Stimulated activated CD4-positive, alpha-beta T cell treated with anti-CD3 and anti-CD28 coated beads, Interleukin-12 subunit alpha, Interleukin-12 subunit beta, amount 100 ng/mL, for 24 hours (primary cell): ENCODE measurements at regions not wholly inside any gene's neighbourhood (a gene's known extent, or its start where the extent isn't known, plus 50 kb on each side); places are given as distances from the start of the nearest gene placed in this dataset.

Source experiments
- DNase-seq, 2 experiments: peaks; one replicate each; pipeline ENCODE4 v3.0.0-alpha.2; 2020; ENCODE audit warnings: low read depth in 2 of 2

DNA sequence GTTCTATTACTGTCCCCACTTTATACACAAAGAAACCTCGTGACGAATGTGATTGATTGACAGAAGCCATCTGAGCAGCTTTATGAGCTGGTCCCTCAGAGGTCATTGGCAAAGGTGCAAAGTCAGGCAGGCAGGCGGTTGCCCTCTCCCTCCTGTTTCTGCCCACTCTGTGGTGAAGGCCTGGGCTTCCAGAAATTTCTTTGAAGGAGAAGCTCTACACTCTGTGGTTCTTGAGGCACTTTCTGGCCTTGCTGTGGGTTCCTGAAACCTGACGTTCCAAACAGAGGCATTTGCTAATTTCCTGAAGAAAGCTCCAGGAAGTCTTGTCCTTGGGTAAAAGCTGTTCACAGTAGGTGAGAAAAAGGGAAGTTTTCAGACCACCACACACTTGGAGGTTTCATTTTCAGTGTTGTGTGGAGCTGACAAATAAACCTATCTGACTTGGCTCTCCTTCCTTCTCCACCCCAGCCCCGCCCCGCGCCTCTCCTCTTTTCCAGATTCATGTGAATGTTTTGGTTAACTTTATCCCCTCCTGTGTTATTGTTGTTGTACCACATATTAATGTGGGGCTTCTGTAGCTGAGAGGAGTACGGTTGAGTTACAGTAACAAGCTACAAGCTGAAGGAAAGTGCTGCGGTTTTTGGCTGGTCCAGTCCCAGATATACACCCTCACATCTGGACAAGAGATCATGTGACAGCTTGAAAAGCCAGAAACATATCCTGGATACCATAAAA, 274.1 kb downstream of the CLIC5 start:
- DNase-seq, result no peak

DNA sequence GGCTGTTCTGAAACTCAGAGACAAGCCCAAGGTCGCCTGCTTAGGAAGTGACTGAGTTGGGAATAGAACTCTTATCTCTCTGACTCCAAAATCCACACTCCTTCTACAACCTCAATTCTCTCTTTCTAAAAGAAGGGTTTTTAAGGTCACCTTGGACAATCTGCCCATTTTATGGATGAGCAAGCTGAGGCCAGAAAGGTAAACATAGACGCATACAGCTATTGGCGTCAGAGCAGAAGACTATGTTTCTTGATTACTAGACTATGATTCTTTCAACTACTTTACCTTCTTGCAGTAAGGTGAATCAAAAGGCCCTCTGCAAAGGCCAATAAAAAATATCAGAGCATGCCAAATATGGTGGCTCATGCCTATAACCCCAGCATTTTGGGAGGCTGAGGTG, 276.6 kb downstream of the CLIC5 start:
- DNase-seq, result no peak

- no peak for DNase-seq
Measured at GRCh38 chr6:45738057-45738455, 277.6 kb downstream of the CLIC5 start.

DNA sequence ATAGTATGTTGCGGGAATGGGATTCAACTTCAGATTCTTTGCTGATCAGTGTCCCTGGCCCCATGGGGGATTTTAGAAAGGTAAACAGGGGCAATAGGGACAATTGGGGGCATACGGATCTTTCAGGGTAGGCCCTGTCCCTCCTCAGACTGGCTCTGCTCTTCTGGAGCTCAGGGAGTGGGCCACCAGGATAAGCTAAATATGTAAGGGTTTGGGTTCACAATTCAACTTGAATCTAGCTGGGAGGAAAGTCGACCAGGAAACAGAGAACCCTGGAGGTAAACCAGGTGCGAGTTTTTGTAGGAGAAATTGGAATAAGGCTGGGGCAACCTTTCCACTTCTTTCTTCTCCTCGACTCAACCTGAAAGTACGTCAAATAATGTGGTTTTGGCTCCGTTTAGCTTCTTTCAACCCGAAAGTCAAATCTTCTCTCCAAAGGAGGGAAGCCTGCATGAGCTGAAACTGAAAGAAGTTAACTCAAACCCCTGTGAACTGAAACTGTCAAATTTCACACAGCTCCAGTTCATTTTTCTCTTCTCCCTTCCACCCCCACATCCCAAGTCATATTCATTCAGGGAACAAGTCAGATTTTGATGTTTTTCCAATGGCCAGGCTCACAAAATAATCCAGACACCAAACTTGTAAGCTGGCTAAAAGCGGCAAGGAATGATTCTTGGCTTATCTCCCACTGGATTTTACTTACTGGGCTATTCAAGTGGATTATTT, 278.2 kb downstream of the CLIC5 start:
- DNase-seq, result no peak

- DNase-seq, result no peak
Measured at GRCh38 chr6:45736134-45736533, 279.5 kb downstream of the CLIC5 start.

GRCh38 chr6:45732731-45733130, 282.9 kb downstream of the CLIC5 start:
- no peak for DNase-seq

DNA sequence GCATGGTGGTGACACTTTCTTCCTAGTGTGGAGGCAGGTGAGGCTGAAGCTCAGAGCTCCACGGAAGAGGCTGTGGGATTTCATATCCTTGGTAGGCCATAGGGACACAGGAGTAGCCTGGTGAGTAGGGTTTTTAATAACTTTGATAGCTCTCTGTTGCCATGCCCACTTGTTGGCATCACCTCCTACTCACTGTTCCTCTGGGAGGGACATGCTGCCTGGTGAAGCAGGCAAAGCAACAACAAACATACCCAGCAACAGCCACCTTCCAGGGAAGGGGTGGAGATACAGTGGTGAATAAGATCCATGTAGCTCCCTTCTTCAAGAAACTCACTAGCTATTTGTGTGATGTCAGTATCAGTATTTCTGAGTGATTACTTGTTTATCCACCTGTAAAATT, 285.4 kb downstream of the CLIC5 start:
- no peak for DNase-seq

DNA sequence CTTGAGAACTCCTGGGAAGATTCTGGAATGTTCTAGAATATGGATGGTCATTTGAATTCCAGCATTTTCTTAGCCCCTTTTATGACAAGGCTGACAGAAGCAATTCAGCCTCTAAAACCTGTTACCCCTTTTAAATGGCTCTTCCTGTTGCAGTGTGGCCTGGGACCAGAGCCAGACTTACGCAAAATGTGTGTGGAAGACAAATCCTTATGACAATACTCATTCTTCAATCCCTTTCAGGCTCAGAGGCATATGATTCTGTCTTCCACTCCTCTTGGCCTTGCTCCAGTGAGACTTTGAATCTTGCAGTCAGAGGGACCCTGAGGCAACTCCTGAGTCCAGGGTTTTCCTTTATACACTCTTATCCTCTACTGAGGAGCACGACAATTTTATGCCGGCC, 287.0 kb downstream of the CLIC5 start:
- DNase-seq, result no peak

- DNase-seq, result no peak
Measured at GRCh38 chr6:45727819-45728449, 287.7 kb downstream of the CLIC5 start.

DNA sequence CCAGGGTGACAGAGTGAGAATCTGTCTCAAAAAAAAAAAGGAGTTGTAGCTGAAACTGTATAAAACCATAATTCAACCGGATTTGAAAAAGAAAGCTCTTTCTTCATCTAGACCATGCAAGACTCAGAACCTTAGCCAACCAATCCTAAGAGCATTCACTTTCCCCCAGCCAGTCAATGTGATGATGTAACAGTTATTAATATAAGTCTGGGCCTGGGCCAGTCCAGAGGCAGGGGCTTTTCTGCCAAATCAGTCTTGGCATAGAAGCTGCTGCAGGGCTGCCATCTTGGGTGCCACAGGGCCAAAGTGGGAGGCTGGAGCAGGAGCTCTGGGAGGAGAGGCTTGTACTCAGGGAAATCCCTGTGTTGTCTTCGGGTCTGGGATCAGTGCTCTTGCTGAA, 288.4 kb downstream of the CLIC5 start:
- DNase-seq, result no peak

- DNase-seq, result no peak
Measured at GRCh38 chr6:45726444-45726843, 289.2 kb downstream of the CLIC5 start.

GRCh38 chr6:45724511-45724910, 291.1 kb downstream of the CLIC5 start:
- DNase-seq, result no peak

GRCh38 chr6:45724027-45724426, 291.6 kb downstream of the CLIC5 start:
- DNase-seq, result no peak

GRCh38 chr6:45722876-45723275, 292.8 kb downstream of the CLIC5 start:
- DNase-seq, result no peak

- no peak for DNase-seq
Measured at GRCh38 chr6:45721665-45722064, 294.0 kb downstream of the CLIC5 start.

DNA sequence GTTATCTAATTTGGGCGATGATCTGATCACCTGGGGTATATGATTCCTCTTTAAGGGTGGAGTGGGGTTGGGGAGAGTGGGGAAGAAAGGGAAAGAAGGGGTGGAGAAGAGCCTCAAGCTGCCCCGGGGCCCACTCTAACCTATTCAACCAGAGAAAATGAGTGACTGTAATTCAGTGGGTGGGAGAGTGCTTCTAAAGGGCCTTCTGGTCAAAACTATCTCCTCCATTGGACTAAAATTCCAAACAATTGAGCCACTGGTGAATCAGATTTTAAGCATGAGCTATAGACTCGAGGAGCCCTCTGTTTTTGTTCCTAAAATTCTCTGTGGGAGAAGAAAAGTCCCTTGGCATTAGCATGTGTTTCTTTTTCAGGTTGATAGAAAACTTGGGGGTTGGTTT, 296.8 kb downstream of the CLIC5 start:
- no peak for DNase-seq

DNA sequence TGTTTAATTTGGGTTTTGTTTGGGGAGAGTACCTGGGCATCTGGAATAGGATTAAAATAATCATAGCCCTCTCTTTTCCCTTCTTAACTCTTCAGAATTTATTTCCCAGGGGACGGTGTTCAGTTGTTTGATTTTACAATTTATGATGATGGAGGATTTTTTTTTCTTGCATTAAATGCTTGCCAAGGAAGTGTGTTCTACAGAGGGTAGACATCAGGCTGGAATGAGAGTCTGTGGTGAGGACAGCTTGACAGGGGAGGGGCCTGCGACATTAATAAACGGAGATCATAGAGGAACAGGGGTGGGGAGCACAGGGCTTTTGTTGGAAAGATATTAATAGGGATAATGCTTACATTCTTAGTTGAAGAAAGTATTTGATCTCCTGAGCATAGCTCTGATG, 297.5 kb downstream of the CLIC5 start:
- no peak for DNase-seq

DNA sequence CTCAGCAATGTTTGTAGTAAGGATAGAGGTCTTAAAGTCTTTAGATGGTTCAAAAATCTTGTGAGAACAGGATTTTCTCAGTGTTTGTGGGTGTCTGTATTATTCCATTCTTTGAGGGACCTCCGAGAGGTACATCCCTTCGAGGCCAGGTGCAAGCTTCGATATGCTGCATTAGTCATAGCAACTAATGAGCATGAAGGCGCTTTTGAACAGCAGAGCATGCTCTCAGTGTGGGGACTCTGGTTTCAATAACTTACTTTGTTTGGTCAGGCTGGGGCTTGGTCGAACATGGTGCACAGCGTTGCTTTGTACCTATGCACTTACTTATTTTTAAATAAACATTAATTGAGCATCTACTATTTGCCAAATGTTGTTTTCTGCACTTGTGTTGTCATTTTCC, 297.9 kb downstream of the CLIC5 start:
- no peak for DNase-seq

- no peak for DNase-seq
Measured at GRCh38 chr6:45717027-45717426, 298.6 kb downstream of the CLIC5 start.

GRCh38 chr6:45715508-45715803, 300.2 kb downstream of the CLIC5 start:
- no peak for DNase-seq

- no peak for DNase-seq
Measured at GRCh38 chr6:45714741-45715507, 300.7 kb downstream of the CLIC5 start.

DNA sequence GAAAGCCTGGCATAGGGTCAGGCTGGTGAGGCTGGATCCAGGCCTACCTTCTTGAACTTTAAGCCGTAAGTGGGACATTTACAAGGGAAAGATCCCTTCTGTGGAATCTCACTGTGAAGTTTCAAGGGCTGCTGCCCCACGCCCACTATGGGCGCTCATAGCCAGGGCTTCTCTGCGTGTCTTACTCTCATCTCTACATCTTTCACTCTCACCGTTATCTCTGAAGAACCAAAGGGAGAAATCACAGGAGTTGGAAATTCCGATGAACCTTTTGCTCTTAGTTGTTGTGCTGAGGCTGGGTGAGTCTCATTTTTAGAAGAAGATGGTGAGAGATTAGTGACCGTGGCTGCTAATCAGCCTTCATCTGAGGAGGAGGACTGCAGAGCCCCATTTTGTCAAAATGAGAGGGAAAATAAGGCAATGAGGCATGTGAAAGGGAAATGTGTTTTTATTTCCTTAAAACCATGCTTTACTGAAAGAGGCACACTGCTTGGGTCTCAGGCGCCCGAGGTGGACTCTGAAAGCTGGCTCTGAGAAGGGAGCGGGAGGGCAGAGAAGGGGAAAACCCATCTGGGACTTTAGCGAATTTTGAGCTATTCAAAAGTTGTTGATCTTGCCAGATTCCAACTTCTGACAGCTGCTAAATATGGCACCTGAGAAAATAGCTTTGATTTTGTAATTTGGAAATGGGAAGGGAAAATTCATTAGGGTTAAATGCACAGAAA, 301.5 kb downstream of the CLIC5 start:
- DNase-seq, result no peak
